B cell (primary cell): ENCODE measurements at regions not wholly inside any gene's neighbourhood (a gene's known extent, or its start where the extent isn't known, plus 50 kb on each side); places are given as distances from the start of the nearest gene placed in this dataset.

Experiments
- EZH2 ChIP-seq: IDR thresholded peaks from 2 replicates; pipeline ENCODE4 v1.6.1; 2012; ENCODE audit warnings: borderline replicate concordance, low read depth, mild to moderate bottlenecking, moderate library complexity, low read length; ENCODE audit not compliant: insufficient read depth, poor library complexity, severe bottlenecking
- TF ChIP-seq, protein P1 (sequence below): fragments of 200-600 bp; IDR thresholded peaks from one replicate; pipeline ENCODE4 v1.8.0; 2022; ENCODE audit warnings: antibody characterized with exemption, mild to moderate bottlenecking

GRCh38 chr16:6946802-6947201 lies 385.8 kb upstream of the RBFOX1 start:
- TF ChIP-seq, protein P1, sequence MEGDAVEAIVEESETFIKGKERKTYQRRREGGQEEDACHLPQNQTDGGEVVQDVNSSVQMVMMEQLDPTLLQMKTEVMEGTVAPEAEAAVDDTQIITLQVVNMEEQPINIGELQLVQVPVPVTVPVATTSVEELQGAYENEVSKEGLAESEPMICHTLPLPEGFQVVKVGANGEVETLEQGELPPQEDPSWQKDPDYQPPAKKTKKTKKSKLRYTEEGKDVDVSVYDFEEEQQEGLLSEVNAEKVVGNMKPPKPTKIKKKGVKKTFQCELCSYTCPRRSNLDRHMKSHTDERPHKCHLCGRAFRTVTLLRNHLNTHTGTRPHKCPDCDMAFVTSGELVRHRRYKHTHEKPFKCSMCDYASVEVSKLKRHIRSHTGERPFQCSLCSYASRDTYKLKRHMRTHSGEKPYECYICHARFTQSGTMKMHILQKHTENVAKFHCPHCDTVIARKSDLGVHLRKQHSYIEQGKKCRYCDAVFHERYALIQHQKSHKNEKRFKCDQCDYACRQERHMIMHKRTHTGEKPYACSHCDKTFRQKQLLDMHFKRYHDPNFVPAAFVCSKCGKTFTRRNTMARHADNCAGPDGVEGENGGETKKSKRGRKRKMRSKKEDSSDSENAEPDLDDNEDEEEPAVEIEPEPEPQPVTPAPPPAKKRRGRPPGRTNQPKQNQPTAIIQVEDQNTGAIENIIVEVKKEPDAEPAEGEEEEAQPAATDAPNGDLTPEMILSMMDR = no peak
- no peak for TF ChIP-seq EZH2
